ENCODE measurements at regions not wholly inside any gene's neighbourhood (a gene's known extent, or its start where the extent isn't known, plus 50 kb on each side); places are given as distances from the start of the nearest gene placed in this dataset.

- Histone ChIP-seq H3K27ac (replicated peaks) (no peak overlapping the region), H3K27me3 (ENCODE audit: insufficient read depth, poor library complexity, severe bottlenecking) (no peaks in the 10 kb centered on the region), H3K4me3 (replicated peaks; ENCODE audit: insufficient read depth, low read length) (no peak overlapping the region)
- DNase-seq (ENCODE audit: low read depth in 1 of 2, low spot score in 1 of 2) = no peak
- no peak for TF ChIP-seq REST (IDR thresholded peaks at IDR 0.05; ENCODE audit: insufficient replicate concordance, low read depth)
- TF ChIP-seq CTCF (IDR thresholded peaks at IDR 0.05; ENCODE audit: insufficient read depth, low read length) = no peak
- TF ChIP-seq GABPA (IDR thresholded peaks at IDR 0.05; ENCODE audit: low read depth) = no peak
- TF ChIP-seq SPI1 (IDR thresholded peaks at IDR 0.05; ENCODE audit: borderline replicate concordance, low read depth) = no peak
- TF ChIP-seq POLR2AphosphoS5 (IDR thresholded peaks at IDR 0.05; ENCODE audit: low read depth) = no peak
Measured at GRCh38 chr2:215527736-215528135, 91.9 kb upstream of the FN1 start.

- no peak for TF ChIP-seq GABPA (IDR thresholded peaks at IDR 0.05; ENCODE audit: low read depth)
- TF ChIP-seq SPI1 (IDR thresholded peaks at IDR 0.05; ENCODE audit: borderline replicate concordance, low read depth) = no peak
- no peak for TF ChIP-seq CTCF (IDR thresholded peaks at IDR 0.05; ENCODE audit: insufficient read depth, low read length)
- no peak for TF ChIP-seq REST (IDR thresholded peaks at IDR 0.05; ENCODE audit: insufficient replicate concordance, low read depth)
- TF ChIP-seq POLR2AphosphoS5 (IDR thresholded peaks at IDR 0.05; ENCODE audit: low read depth) = no peak
- no peak overlapping the region for H3K4me3 ChIP-seq (replicated peaks; ENCODE audit: insufficient read depth, low read length)
- no peak for DNase-seq (ENCODE audit: low read depth in 1 of 2, low spot score in 1 of 2)
- no peak overlapping the region for H3K27ac ChIP-seq (replicated peaks)
- H3K27me3 ChIP-seq (ENCODE audit: insufficient read depth, poor library complexity, severe bottlenecking) = no peaks in the 10 kb centered on the region
Measured at GRCh38 chr2:215526341-215526740, 90.5 kb upstream of the FN1 start.

DNA sequence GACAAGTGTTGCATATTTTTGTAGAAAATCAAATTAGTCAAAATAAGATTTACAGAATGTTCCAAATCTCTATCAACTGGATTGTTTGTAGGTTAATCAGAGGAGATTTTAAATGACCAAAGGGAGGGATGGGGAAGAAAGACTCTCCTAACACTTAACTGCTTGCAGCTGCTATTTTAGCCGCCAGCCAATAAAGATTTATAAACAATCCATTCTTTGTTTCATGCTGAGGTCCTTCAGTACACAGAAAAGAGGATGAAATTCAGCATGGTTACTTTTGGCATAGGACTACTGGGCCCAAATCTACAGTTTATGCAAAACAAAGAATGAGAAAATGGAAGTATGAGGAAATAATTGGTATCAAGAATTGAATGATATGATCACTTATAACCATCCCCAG is 86.4 kb upstream of the FN1 start:
- no peak overlapping the region for H3K27ac ChIP-seq (replicated peaks)
- H3K4me3 ChIP-seq (replicated peaks; ENCODE audit: insufficient read depth, low read length) = no peak overlapping the region
- H3K27me3 ChIP-seq (ENCODE audit: insufficient read depth, poor library complexity, severe bottlenecking) = no peaks in the 10 kb centered on the region
- no peak for DNase-seq (ENCODE audit: low read depth in 1 of 2, low spot score in 1 of 2)
- TF ChIP-seq CTCF (IDR thresholded peaks at IDR 0.05; ENCODE audit: insufficient read depth, low read length) (no peak), SPI1 (IDR thresholded peaks at IDR 0.05; ENCODE audit: borderline replicate concordance, low read depth) (no peak), GABPA (IDR thresholded peaks at IDR 0.05; ENCODE audit: low read depth) (no peak), POLR2AphosphoS5 (IDR thresholded peaks at IDR 0.05; ENCODE audit: low read depth) (no peak), REST (IDR thresholded peaks at IDR 0.05; ENCODE audit: insufficient replicate concordance, low read depth) (no peak)

All from HL-60 (cell line).